Neuronal stem cell (in vitro differentiated cells): ENCODE measurements at regions not wholly inside any gene's neighbourhood (a gene's known extent, or its start where the extent isn't known, plus 50 kb on each side); places are given as distances from the start of the nearest gene placed in this dataset.

Source experiments
- DNase-seq: peaks from one replicate; pipeline ENCODE4 v3.0.0-alpha.2; 2013; ENCODE audit warnings: low spot score
- H2AFZ ChIP-seq: one replicate; pipeline ENCODE4 v1.6.1; 2013; ENCODE audit warnings: mild to moderate bottlenecking, low read length, inconsistent platforms
- H2AK5ac ChIP-seq: 2 replicates; pipeline ENCODE4 v1.6.1; 2013; ENCODE audit warnings: low read depth, mild to moderate bottlenecking, inconsistent platforms, low read length, moderate library complexity, mixed read lengths
- H2BK120ac ChIP-seq: 2 replicates; pipeline ENCODE4 v1.6.1; 2013; ENCODE audit warnings: low read depth, mild to moderate bottlenecking, inconsistent platforms, low read length, moderate library complexity, mixed read lengths
- H2BK12ac ChIP-seq: one replicate; pipeline ENCODE4 v1.6.1; 2013; ENCODE audit warnings: low read length, inconsistent platforms
- H2BK15ac ChIP-seq: 2 replicates; pipeline ENCODE4 v1.6.1; 2013; ENCODE audit warnings: mild to moderate bottlenecking, low read length, inconsistent platforms, mixed read lengths
- H2BK5ac ChIP-seq: one replicate; pipeline ENCODE4 v1.6.1; 2013; ENCODE audit warnings: inconsistent platforms, mild to moderate bottlenecking, low read length, moderate library complexity
- H3K14ac ChIP-seq: one replicate; pipeline ENCODE4 v1.6.1; 2013; ENCODE audit warnings: low read length, inconsistent platforms
- H3K18ac ChIP-seq: 2 replicates; pipeline ENCODE4 v1.6.1; 2013; ENCODE audit warnings: low read length, inconsistent platforms
- H3K23ac ChIP-seq: 2 replicates; pipeline ENCODE4 v1.6.1; 2013; ENCODE audit warnings: low read depth, mild to moderate bottlenecking, mixed read lengths, low read length, inconsistent platforms; ENCODE audit not compliant: poor library complexity
- H3K27ac ChIP-seq: replicated peaks from 3 replicates; pipeline ENCODE4 v1.5.1; 2013; ENCODE audit warnings: low read length, inconsistent platforms
- H3K27me3 ChIP-seq, 3 experiments: 2 replicates each; pipeline ENCODE4 v1.6.1; 2013; ENCODE audit warnings: low read length in 3 of 3, mild to moderate bottlenecking in 2 of 3, inconsistent platforms in 1 of 3, low read depth in 1 of 3, mixed read lengths in 1 of 3, moderate library complexity in 1 of 3; ENCODE audit not compliant: control insufficient read depth in 3 of 3, insufficient read depth in 3 of 3
- H3K36me3 ChIP-seq, 2 donors: replicated peaks in 1 of 2; 2 replicates each; pipeline ENCODE4 v1.6.1; 2013; ENCODE audit warnings: low read length in 2 of 2; ENCODE audit not compliant: control insufficient read depth in 2 of 2, insufficient read depth in 2 of 2
- H3K4ac ChIP-seq: 2 replicates; pipeline ENCODE4 v1.6.1; 2013; ENCODE audit warnings: inconsistent platforms, mild to moderate bottlenecking, low read length, moderate library complexity
- H3K4me1 ChIP-seq, 2 donors: 1 replicate in 1 of 2; 2 replicates in 1 of 2; pipeline ENCODE4 v1.6.1; 2013; ENCODE audit warnings: low read length in 2 of 2, low read depth in 1 of 2; ENCODE audit not compliant: control insufficient read depth in 2 of 2, insufficient read depth in 1 of 2
- H3K4me2 ChIP-seq: one replicate; pipeline ENCODE4 v1.6.1; 2013; ENCODE audit warnings: mild to moderate bottlenecking, low read length, inconsistent platforms; ENCODE audit not compliant: insufficient read depth, poor library complexity, severe bottlenecking
- H3K4me3 ChIP-seq, 2 donors: 2 replicates each; pipeline ENCODE4 v1.5.1; 2013; ENCODE audit warnings: low read length in 2 of 2, mild to moderate bottlenecking in 2 of 2, inconsistent platforms in 1 of 2, moderate library complexity in 1 of 2
- H3K79me1 ChIP-seq: one replicate; pipeline ENCODE4 v1.6.1; 2013; ENCODE audit warnings: low read depth, mild to moderate bottlenecking, inconsistent platforms, low read length, moderate library complexity
- H3K9ac ChIP-seq: one replicate; pipeline ENCODE4 v1.6.1; 2013; ENCODE audit warnings: mild to moderate bottlenecking, low read depth, low read length, inconsistent platforms; ENCODE audit not compliant: poor library complexity
- H3K9me3 ChIP-seq, 2 donors: replicated peaks in 1 of 2; 2 replicates each; pipeline versions ENCODE3 to v1.6.1; 2013; ENCODE audit warnings: low read length in 2 of 2, mild to moderate bottlenecking in 2 of 2, inconsistent platforms in 1 of 2, low read depth in 1 of 2, mixed read lengths in 1 of 2, moderate library complexity in 1 of 2; ENCODE audit not compliant: control insufficient read depth in 2 of 2, insufficient read depth in 1 of 2
- H4K8ac ChIP-seq: one replicate; pipeline ENCODE4 v1.6.1; 2013; ENCODE audit warnings: low read depth, mild to moderate bottlenecking, inconsistent platforms, low read length, moderate library complexity
- H4K91ac ChIP-seq: one replicate; pipeline ENCODE4 v1.6.1; 2013; ENCODE audit warnings: low read length, low read depth, mild to moderate bottlenecking, inconsistent platforms; ENCODE audit not compliant: poor library complexity
- WGBS, 2 donors: extraction: QIAGEN DNeasy Blood & Tissue Kit; methylation state at CpG; one replicate each; pipeline ENCODE4 v1.1.7; 2013; ENCODE audit warnings: missing lambda C conversion rate in 2 of 2, mixed read lengths in 1 of 2; ENCODE audit not compliant: insufficient read length in 2 of 2, insufficient replicate concordance in 1 of 2; ENCODE audit errors: extremely low coverage in 2 of 2; 5-methylcytosine and 5-hydroxymethylcytosine counted together

DNA sequence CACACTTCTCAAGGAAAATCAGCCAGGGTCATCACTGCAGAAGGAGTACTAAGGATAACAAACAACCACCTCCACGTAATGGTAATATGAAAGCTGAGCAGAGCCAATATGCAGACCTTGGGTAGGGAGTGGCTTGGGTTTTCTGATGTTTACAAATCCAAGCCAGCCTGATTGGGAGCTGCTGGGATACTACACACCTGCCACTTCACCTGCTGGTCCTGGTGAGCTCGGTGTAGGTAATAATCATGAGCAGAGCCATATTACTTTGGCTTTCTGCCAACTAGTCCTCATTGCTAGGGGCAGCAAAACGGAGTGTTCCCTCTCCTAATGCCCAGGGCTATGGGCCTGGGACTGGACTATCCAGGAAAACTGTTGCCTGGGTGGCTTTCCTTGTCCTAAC is 433.5 kb upstream of the PPP2R3A start:
- H3K4me3 ChIP-seq, result no peak overlapping the region
- H3K4me2 ChIP-seq, result no peak overlapping the region
- H3K4ac ChIP-seq, result no peak overlapping the region
- no peak overlapping the region for H2BK120ac ChIP-seq
- no peak for DNase-seq
- H2BK5ac ChIP-seq, result no peak overlapping the region
- H3K36me3 ChIP-seq, result no peaks in the 10 kb centered on the region
- H3K14ac ChIP-seq, result no peak overlapping the region
- no peak overlapping the region for H3K18ac ChIP-seq
- no peaks in the 10 kb centered on the region for H3K4me1 ChIP-seq
- no peak overlapping the region for H3K9ac ChIP-seq
- no CpG with 5 or more reads among the region's 3 CpGs for WGBS, 2 donors
- H4K8ac ChIP-seq, result no peak overlapping the region
- H2AK5ac ChIP-seq, result no peak overlapping the region
- no peak overlapping the region for H3K27ac ChIP-seq
- no peaks in the 10 kb centered on the region for H3K9me3 ChIP-seq
- no peak overlapping the region for H2BK15ac ChIP-seq
- no peak overlapping the region for H3K23ac ChIP-seq
- no peaks in the 10 kb centered on the region for H3K79me1 ChIP-seq
- no peak overlapping the region for H2BK12ac ChIP-seq
- no peak overlapping the region for H2AFZ ChIP-seq
- no peaks in the 10 kb centered on the region for H3K27me3 ChIP-seq
- no peak overlapping the region for H4K91ac ChIP-seq

GRCh38 chr3:135538123-135538522 is 427.4 kb upstream of the PPP2R3A start:
- WGBS, 2 donors, result no CpG with 5 or more reads among the region's 2 CpGs
- no peak overlapping the region for H3K4me3 ChIP-seq
- H2AK5ac ChIP-seq, result no peak overlapping the region
- H2AFZ ChIP-seq, result no peak overlapping the region
- H3K79me1 ChIP-seq, result no peaks in the 10 kb centered on the region
- H3K23ac ChIP-seq, result no peak overlapping the region
- H2BK5ac ChIP-seq, result no peak overlapping the region
- no peaks in the 10 kb centered on the region for H3K4me1 ChIP-seq
- no peaks in the 10 kb centered on the region for H3K9me3 ChIP-seq
- H3K18ac ChIP-seq, result no peak overlapping the region
- no peak for DNase-seq
- H2BK120ac ChIP-seq, result no peak overlapping the region
- no peaks in the 10 kb centered on the region for H3K36me3 ChIP-seq
- H2BK12ac ChIP-seq, result no peak overlapping the region
- no peak overlapping the region for H3K14ac ChIP-seq
- H3K9ac ChIP-seq, result no peak overlapping the region
- no peak overlapping the region for H3K4me2 ChIP-seq
- H4K8ac ChIP-seq, result no peak overlapping the region
- H2BK15ac ChIP-seq, result no peak overlapping the region
- no peaks in the 10 kb centered on the region for H3K27me3 ChIP-seq
- no peak overlapping the region for H3K27ac ChIP-seq
- no peak overlapping the region for H4K91ac ChIP-seq
- no peak overlapping the region for H3K4ac ChIP-seq

- Histone ChIP-seq H2BK12ac (no peak overlapping the region), H3K4ac (no peak overlapping the region), H3K18ac (peak overlapping the region; percentile 35), H2BK15ac (no peak overlapping the region), H4K91ac (no peak overlapping the region), H3K4me3 (no peak overlapping the region), H3K4me2 (no peak overlapping the region), H2AK5ac (no peak overlapping the region), H3K27me3 (no peaks in the 10 kb centered on the region), H4K8ac (no peak overlapping the region), H3K9ac (no peak overlapping the region), H2AFZ (no peak overlapping the region), H2BK5ac (no peak overlapping the region), H3K23ac (no peak overlapping the region), H3K9me3 (no peaks in the 10 kb centered on the region), H3K36me3 (no peaks in the 10 kb centered on the region), H3K4me1 (no peaks in the 10 kb centered on the region), H2BK120ac (no peak overlapping the region), H3K14ac (no peak overlapping the region), H3K79me1 (no peaks in the 10 kb centered on the region), H3K27ac (no peak overlapping the region)
- DNase-seq, result no peak
- no CpG with 5 or more reads among the region's 4 CpGs for WGBS, 2 donors
Observed at GRCh38 chr3:135539351-135539750, 426.2 kb upstream of the PPP2R3A start.

- no peak overlapping the region for H2BK120ac ChIP-seq
- no CpG with 5 or more reads among the region's 3 CpGs for WGBS, 2 donors
- no peak overlapping the region for H2AK5ac ChIP-seq
- H3K23ac ChIP-seq, result no peak overlapping the region
- H4K91ac ChIP-seq, result no peak overlapping the region
- H2AFZ ChIP-seq, result no peak overlapping the region
- H2BK5ac ChIP-seq, result no peak overlapping the region
- no peak overlapping the region for H3K4ac ChIP-seq
- H3K4me3 ChIP-seq, result no peak overlapping the region
- no peak overlapping the region for H2BK12ac ChIP-seq
- no peaks in the 10 kb centered on the region for H3K4me1 ChIP-seq
- H3K27me3 ChIP-seq, result no peaks in the 10 kb centered on the region
- no peak overlapping the region for H3K27ac ChIP-seq
- H3K14ac ChIP-seq, result no peak overlapping the region
- H3K9ac ChIP-seq, result no peak overlapping the region
- no peaks in the 10 kb centered on the region for H3K79me1 ChIP-seq
- no peaks in the 10 kb centered on the region for H3K36me3 ChIP-seq
- H4K8ac ChIP-seq, result no peak overlapping the region
- no peak overlapping the region for H3K18ac ChIP-seq
- DNase-seq, result no peak
- no peak overlapping the region for H2BK15ac ChIP-seq
- no peaks in the 10 kb centered on the region for H3K9me3 ChIP-seq
- no peak overlapping the region for H3K4me2 ChIP-seq
Observed at GRCh38 chr3:135539854-135540253, 425.7 kb upstream of the PPP2R3A start.
